WTC11 (cell line): ENCODE measurements at regions not wholly inside any gene's neighbourhood (a gene's known extent, or its start where the extent isn't known, plus 50 kb on each side); places are given as distances from the start of the nearest gene placed in this dataset.

Experiments used
- E2F5 ChIP-seq: sonication (generic); formaldehyde crosslinking; IDR thresholded peaks from 2 replicates; pipeline ENCODE4 v1.8.1; 2022; ENCODE audit warnings: mild to moderate bottlenecking, moderate library complexity, missing genetic modification reagents
- ESRRA ChIP-seq: sonication (generic); formaldehyde crosslinking; IDR thresholded peaks from 2 replicates; pipeline ENCODE4 v1.8.1; 2022; ENCODE audit warnings: mild to moderate bottlenecking, missing genetic modification reagents, borderline replicate concordance
- KAT7 ChIP-seq: sonication (generic); formaldehyde crosslinking; IDR thresholded peaks from 2 replicates; pipeline ENCODE4 v1.8.1; 2023; ENCODE audit warnings: missing genetic modification reagents, mild to moderate bottlenecking, borderline replicate concordance
- NFYB ChIP-seq: sonication (generic); formaldehyde crosslinking; conservative IDR thresholded peaks from 2 replicates; pipeline ENCODE4 v1.8.0; 2022; ENCODE audit warnings: low read depth, missing genetic modification reagents
- ZNF121 ChIP-seq: sonication (generic); formaldehyde crosslinking; IDR thresholded peaks from 2 replicates; pipeline ENCODE4 v1.8.0; 2023; ENCODE audit warnings: missing genetic modification reagents
- TF ChIP-seq, protein P1 (sequence below): fragments of 200-600 bp; IDR thresholded peaks from 2 replicates; pipeline ENCODE4 v1.8.0; 2022; ENCODE audit warnings: antibody characterized with exemption

DNA sequence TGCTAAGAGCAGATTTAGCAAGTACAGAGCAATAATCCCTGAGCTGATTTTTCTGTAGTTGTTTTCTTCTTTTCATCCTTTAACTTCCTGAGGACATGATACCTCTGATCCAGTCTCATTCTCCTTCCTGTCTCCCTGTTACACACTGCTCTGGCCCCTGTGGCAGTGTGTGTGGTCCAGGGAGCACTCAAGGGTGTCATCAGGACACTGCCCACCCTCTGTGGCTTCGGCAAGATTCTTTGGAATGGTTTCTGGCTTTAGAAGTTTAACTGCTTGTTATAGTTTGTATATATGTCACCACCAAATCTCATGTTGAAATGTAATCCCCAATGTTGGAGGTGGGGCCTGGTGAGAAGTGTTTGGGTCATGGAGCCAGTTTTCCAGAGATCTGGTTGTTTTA is 637.3 kb downstream of the BCOR start:
- TF ChIP-seq ZNF121 (CRISPR knock-in tag) = no peak
- TF ChIP-seq, protein P1, sequence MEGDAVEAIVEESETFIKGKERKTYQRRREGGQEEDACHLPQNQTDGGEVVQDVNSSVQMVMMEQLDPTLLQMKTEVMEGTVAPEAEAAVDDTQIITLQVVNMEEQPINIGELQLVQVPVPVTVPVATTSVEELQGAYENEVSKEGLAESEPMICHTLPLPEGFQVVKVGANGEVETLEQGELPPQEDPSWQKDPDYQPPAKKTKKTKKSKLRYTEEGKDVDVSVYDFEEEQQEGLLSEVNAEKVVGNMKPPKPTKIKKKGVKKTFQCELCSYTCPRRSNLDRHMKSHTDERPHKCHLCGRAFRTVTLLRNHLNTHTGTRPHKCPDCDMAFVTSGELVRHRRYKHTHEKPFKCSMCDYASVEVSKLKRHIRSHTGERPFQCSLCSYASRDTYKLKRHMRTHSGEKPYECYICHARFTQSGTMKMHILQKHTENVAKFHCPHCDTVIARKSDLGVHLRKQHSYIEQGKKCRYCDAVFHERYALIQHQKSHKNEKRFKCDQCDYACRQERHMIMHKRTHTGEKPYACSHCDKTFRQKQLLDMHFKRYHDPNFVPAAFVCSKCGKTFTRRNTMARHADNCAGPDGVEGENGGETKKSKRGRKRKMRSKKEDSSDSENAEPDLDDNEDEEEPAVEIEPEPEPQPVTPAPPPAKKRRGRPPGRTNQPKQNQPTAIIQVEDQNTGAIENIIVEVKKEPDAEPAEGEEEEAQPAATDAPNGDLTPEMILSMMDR = no peak
- no peak for TF ChIP-seq E2F5 (CRISPR knock-in tag)
- TF ChIP-seq KAT7 (CRISPR knock-in tag) = no peak
- TF ChIP-seq ESRRA = no peak
- TF ChIP-seq NFYB = no peak
